NCI-H510A (cell line): ENCODE measurements at regions not wholly inside any gene's neighbourhood (a gene's known extent, or its start where the extent isn't known, plus 50 kb on each side); places are given as distances from the start of the nearest gene placed in this dataset.
"Not testable (repeated sequence)": the region's sequence is repeated elsewhere in the genome, so short reads cannot be mapped to it uniquely, and the experiment has no call there.

Source experiments
- DNase-seq: peaks from one replicate; lab custom pipeline; 2025; lab: John Stamatoyannopoulos, UW

DNA sequence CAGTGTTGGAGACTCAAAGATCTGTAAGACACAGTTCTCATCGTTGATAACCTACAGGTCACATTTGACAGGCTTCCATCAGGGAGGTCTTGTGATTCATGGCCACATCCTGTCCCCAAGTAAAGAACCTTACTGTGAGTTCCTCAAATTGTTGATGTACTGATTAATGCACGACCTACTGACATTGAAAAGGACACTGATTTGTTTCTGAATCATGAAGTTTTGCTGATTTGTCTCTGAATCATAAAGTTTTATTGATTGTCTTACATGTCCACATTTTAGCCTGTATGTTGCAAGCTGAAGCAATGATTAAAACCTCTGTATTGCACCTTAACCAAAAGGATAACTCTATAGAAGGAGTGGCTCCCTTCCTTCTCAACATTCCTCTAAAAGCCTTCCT, 476.3 kb upstream of the RUNX1 start:
- DNase-seq: no peak

DNA sequence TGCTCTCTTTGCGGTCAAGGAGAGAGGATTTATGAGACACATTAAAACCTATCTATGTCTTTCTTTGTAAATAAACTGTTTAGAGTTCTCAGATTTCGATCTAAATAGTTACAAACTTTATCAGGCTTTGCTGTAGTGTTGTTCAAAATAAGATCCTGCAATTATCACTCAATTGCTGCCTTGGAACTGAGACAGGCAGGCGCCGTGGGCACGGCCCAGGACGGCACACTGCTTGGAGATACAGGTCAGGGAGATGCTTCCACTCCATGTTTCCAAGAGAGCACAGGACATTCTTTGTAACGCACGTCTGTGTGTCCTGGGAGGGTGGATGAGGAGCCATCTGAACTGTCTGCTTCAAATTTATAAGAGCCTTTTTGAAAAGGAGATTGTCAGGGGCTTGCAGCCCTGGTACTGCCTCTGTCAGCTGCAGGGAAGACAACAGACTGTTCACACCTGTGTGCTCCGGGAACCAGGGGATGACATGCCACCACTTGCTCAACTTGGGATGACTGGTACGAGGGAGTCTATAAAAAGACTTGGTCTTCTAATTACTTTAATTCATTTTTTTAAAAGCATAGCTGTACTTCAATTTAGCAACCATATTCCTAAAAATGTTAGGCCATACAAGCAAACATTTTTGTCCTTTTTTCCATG, 472.9 kb upstream of the RUNX1 start:
- no peak for DNase-seq

DNA sequence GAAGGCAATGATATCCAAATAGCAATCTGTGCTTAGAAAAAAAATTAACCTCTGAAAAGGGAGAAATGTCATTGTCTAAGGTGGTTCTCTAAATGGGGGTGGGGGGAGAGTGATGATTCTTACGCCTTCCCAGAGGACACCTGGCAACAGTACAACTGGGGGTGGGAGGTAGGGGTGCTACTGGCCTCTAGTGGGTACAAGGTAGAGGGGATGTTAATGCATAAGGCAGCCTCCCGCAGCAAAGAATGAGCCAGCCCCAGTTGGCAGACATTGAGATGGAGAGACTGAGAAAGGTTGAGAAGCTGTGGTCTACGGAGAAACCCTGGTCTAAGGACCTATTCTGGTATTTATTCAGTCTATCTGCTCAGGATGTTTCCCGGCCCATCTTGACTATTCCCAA, 472.2 kb upstream of the RUNX1 start:
- DNase-seq: no peak

DNA sequence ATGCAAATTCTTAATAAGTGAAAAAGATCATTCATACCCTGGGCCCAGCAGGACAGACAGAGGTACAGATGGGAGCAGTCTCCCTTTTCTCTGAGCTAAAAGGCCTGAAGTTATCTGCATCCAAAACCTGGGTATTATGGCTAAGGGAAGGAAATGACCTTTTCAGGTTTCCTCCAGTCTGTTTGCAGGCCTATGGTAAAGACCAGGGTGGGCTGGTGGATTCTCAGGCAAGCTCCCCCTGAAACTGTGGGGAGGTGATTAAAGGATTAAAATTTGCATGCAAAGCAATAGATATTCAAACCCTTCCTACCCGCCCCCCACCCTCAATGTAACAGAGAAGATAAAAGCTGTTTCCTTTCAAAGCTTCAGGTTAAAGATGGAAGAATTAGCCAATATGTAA, 471.8 kb upstream of the RUNX1 start:
- DNase-seq: no peak

DNA sequence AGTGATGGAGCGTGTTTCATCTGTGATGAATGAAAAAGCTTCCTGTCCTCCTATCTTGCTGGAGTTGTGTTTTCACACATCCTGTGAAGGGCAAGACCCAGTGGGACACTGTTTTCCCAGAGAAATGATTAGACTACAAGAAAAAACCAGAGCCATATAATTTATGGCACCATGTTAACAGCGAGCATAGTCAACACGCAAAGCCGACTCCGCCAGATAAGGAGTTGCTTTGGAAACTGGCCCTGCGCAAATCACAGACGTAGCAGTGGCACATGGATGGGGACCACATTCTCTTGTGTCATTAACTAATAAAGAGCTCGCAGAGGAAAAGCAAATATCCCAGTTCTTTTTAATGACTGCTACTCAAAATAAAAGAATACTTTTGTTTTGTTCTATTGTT, 471.2 kb upstream of the RUNX1 start:
- DNase-seq: no peak

DNA sequence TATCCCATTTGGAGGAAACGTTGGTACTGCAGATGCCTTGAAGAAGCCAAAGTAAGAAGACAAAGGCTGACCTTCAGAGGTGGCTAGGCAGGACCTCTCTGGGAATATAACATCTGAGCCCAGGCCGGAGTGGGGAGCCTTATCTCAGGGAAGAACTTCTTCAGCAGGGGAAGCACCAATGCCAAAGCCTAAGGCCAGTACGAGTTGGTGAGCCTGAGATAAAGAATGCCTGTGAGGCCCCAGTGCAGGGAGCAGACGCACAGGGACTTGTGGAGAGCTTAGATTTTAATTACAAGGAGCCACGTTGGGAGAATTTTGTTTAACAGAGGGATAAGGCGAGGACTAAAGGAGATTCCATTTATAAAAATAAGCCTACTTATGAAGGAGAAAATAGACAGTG, 468.8 kb upstream of the RUNX1 start:
- DNase-seq: no peak

DNA sequence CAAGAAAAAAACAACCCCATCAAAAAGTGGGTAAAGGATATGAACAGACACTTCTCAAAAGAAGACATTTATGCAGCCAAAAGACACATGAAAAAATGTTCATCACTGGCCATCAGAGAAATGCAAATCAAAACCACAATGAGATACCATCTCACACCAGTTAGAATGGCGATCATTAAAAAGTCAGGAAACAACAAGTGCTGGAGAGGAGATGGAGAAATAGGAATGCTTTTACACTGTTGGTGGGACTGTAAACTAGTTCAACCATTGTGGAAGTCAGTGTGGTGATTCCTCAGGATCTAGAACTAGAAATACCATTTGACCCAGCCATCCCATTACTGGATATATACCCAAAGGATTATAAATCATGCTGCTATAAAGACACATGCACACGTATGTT, 467.2 kb upstream of the RUNX1 start:
- DNase-seq: not testable (repeated sequence)

DNA sequence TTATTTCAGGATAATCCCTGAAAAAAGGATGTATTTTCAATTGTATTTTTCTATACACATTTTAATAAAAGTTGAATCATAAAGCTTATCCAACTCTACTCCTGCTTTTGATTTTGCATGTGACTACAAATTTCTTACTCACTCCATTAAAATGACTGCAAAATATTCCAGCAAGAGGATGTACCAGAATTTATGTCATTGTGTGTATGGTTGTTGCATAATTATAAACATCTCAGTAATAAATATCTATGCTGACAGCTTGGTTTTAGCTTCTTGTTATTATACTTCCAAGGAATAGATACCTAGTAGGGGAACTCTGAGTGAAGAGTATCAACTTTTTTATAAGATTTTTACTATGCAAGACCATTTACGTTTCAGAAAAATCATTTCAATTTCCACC, 463.2 kb upstream of the RUNX1 start:
- no peak for DNase-seq

DNA sequence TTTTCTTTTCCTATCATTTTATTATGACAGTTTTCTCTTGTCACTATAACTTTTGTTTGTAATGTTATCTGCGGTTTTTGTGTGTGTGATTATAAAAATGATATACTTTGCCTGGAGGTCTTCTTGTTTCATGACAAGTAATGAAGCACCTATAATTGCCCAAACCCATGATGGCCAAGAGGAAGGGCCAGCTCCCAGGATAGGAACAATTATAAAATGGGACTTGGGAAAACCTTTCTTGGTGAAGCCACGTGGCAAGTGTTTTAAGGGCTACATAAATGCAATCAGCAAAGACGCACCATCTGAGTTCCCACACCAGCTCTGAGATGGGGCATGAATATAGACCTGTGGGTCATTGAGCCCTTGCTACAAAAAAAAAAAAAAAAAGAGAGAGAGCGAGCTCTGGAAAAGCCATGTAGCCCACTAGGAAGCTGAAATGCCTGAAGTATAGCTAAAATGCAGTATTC, 462.6 kb upstream of the RUNX1 start:
- DNase-seq: no peak

DNA sequence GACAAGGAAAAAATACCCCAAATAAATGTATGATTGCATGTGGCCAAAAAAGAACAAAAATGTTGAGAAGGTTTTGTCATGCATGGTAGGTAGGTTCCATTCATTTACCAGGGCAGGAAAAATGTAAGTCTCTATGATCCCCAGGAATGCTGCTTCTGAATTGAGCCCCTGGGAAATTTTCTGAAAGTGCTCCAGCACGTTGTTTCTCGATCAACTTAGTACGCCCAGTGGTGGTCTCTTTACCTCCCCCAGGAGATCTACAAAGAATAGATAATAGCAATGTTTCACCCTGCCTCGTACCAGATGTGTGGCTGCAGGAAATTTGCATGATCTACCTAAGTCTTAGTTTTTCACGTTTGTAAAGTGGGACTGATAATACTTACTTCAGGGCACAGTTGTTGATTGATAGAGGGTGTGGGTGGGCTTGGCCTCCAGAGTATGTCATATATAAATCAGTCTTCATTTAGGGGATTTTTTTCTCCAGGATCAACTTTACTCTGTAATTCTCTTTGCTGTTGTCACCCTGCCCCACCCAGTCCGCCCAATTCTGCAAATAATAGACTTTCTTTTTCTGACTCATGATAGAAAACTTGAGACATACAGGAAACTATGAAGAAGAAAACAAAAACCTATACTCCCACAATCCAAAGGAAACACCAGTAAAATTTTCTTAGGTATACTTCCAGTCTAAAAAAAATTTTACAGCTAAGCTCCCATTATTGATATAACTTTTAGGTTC, 462.0 kb upstream of the RUNX1 start:
- DNase-seq: no peak

DNA sequence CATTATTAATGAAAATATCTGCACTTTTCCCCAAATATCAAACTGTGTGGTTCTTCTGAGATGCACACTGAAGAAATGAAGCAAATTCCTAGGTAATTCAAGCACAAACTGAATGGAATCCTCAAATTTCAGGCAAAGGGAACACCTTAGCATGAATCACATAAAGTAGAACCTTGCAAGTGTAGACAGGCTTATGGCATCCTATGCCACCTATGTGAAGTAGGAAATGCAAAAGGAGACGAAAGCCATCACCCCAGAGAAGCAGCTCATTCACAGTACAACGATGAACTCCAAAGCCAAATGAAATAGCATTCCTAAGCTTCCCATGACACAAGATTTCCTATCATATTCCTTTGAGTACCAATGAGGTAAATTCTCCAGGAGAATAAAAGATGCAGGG, 461.2 kb upstream of the RUNX1 start:
- no peak for DNase-seq

DNA sequence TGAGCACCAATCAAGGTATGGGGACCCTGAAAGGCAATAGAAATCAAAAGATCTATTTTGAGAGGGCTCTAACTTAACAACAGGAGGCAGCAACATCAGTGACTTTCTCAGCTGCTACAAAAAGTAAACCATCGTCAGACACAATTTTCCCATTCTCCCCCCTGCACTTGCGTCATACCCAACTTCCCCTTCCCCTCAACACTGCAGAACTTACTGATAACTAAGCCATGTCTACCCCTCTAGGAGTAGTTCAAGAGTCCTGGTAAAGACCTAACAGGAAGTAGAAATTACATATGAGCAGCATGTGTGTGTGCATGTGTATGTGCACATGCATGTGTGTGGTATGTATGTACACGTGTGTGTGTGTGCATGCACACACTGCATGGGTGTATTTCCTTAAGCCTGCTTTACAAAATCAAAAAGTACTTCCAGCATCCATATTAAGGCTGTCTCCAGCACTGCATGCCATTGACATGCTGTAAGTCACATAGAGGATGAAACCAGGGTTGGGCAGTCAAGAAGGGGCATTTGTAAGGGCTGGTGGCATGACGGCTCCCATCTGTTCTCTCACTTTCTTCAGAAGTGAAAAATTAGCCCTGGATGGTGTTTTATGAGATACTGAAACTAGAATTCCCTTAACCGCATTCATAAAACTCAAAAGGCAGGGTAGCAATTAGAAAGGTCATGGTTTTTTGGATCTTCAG, 460.1 kb upstream of the RUNX1 start:
- no peak for DNase-seq

DNA sequence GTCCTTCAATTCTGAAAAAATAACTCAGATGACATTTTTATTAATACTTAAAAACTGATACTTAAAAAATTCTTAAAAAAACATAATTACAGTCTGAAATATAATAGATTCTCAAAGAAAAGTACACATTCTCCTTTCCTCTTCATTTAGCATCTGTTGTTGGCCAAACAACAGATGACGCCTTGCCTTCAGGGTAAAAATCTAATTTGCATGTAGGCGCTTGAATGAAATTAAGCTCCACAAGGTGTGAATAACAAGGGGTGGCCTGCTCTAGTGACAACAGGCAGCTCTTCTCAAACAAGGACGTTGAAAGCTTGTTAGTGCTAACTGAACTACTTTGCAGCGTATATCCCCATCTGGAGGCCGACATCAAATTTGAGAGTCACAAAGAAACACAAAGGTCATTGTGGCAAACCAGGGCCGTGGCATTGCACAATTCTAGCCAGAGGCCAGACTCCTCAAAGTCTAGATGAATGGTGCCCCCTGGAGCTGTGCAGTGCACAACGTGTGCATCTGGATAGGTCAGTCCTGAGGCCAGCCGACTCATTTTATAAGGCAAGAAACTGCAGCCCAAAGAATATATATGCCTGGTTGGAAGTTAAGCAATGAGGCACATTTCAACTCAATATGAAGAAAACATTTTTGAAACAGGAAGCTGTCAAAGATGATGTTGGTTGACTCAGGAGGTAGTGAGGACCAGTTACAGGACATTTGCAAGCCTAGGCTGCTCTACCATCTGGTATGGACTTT, 459.2 kb upstream of the RUNX1 start:
- DNase-seq: no peak

DNA sequence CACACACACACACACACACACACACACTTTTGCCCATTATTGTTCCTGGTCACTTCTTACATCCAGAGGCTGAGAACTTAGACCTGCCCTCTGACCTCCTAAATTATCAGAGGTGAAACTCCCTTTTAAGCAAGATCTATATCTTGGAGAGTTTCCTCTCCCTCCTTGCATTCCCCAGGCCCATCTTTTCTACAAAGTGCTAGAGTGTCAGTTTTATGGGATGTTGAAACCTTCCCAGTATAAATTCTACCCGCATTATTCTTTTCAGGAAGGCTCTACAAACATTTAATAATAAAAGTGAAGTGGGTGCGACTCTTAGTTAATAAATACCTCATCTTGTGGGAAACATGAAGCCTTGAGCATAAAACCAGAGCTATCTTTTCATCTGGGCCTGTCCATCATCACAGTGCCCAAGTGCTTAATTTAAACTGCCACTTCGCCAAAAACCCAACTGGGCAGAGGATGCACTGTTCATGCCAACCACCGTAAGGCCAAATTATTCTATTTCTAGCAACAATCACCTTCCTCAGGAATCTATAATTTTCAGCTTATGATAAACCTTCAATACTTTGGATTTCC, 458.2 kb upstream of the RUNX1 start:
- no peak for DNase-seq

DNA sequence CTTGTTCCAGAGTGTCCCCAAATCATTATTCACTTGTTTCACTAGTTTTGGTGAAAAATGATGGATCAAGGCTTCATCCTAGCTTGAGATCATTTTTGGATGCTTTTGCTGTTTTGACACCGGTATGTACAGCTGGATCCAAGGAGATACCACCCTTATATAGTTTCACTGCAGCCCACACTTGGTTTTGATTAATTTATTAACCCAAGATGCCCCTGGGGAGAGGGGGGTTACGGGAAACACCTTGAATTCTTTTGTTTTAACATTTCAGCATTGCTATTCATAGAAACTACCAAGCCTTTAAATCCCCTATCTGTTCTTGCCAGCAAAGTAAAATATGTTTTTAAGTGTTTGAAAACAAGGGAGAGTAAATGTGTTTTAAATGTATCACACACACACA, 457.7 kb upstream of the RUNX1 start:
- no peak for DNase-seq

DNA sequence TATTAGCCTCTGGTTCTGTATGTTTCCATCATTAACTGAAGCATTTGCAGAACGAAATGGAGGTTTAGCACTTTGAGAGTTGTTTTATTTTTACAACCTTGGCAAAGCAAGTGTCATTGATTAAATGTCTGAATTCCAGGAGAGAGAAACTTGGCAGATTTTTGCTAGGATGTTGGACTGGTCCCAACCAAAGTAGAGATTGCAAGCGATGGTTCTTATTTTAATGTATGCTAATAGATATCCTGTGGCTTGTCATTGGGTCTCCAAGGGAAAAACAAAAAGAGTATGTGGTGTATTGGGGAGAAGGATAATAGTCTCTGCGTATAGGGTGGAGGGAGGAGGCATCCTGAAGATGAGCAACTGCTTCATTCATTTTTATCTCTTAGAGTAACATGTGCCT, 457.2 kb upstream of the RUNX1 start:
- no peak for DNase-seq

DNA sequence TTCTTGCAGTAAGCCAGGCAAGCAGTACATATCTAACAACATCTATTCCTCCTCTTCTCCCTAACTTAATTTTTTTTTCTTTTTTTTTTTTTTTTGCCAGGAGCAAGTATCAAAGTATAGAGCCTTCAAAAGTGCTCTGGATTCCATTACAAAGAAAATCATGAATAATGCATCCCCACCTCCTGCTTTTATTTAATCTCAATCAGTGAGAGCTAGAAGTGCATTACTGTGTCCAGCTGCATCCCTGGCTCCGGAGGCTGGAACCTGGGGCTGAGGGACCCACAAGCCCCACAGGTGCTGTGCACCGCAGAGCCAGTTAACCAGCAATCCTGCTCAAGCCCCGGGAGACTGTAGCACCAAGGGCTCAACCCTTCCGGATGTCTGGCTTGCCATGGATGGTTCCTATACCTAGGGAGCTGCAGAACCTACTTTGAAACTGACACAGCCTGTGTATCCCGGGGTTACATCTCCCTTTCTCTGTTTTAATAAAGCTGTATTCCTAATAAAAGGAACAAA, 455.9 kb upstream of the RUNX1 start:
- no peak for DNase-seq

DNA sequence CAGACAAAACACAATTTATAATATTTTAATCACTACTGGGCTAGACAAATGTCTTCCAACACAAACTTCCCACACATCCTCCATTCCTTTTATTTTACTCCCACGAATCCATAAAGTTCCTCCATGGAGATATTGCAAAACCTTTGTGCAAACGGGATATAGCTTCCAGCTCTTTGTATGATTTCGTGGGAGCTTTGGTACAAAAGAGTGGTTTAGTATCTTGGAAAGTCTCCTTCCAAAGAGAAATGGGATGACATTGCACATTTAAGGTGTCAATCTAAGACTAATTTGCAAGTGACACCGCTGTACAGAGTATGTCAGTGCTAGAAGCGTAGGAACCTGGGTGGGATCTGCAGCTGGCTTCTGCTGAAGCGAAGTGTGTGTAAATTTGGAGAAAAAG, 455.2 kb upstream of the RUNX1 start:
- DNase-seq: no peak

DNA sequence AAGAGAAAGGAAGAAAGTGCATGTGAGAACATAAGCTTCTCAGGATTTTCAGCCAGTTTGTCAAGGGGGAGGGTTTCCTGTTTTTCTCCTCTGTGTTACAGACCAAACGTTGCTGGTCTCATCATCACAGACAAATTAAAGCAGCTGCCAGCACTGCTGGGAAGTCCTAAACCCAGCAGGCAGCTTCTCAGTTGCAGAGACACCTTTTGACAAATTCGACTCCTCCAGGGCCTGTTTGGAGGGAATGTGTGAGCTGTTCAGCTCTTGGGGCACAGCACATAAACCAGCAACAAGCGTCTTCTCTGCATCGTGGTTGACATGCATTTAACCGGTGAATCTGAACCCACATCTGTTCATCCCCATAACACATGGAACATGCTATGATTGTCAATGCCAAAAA, 454.6 kb upstream of the RUNX1 start:
- DNase-seq: no peak

DNA sequence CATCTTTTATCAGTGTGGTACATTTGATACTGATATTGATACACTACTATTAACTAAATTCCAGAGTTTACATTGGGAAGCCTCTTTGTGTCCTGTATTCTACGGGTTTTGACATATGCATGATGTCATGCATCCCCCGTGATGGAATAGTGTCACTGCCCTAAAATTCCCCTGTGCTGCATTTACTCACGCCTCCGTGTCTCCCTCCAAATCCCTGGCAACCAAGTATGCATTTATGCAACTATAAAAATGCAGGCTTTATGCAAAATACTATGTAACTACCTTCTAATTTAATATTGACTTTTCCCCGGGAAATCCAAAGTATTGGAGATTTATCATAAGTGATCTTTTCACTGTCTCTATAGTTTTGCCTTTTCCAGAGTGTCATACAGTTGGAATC, 453.7 kb upstream of the RUNX1 start:
- DNase-seq: no peak

DNA sequence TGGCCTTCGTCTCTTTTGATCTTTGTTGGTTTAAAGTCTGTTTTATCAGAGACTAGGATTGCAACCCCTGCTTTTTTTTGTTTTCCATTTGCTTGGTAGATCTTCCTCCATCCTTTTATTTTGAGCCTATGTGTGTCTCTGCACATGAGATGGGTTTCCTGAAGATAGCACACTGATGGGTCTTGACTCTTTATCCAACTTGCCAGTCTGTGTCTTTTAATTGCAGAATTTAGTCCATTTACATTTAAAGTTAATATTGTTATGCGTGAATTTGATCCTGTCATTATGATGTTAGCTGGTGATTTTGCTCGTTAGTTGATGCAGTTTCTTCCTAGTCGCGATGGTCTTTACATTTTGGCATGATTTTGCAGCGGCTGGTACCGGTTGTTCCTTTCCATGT, 448.4 kb upstream of the RUNX1 start:
- DNase-seq: not testable (repeated sequence)
